ENCODE measurements at regions not wholly inside any gene's neighbourhood (a gene's known extent, or its start where the extent isn't known, plus 50 kb on each side); places are given as distances from the start of the nearest gene placed in this dataset.

GRCh38 chr10:108894402-108895301, 1028.7 kb downstream of the XPNPEP1 start:
- WGBS = 86% methylated on average over 8 of the region's 8 CpGs
- TF ChIP-seq EGR1 (IDR thresholded peaks at IDR 0.05; ENCODE audit: low read depth in 2 of 2) (no peak), HNF4A (conservative IDR thresholded peaks at IDR 0.05) (no peak), ATF3 (IDR thresholded peaks at IDR 0.05) (no peak), FOXA1 (IDR thresholded peaks at IDR 0.05) (no peak), ZBTB33 (IDR thresholded peaks at IDR 0.05) (no peak), JUND (IDR thresholded peaks at IDR 0.05) (no peak), YY1 (IDR thresholded peaks at IDR 0.05) (no peak), NR2F2 (IDR thresholded peaks at IDR 0.05) (no peak), TAF1 (conservative IDR thresholded peaks at IDR 0.05) (no peak), SP1 (IDR thresholded peaks at IDR 0.05) (no peak), GABPA (IDR thresholded peaks at IDR 0.05 in 1 of 2, conservative IDR thresholded peaks at IDR 0.05 in 1 of 2) (no peak), RXRA (IDR thresholded peaks at IDR 0.05) (no peak), FOXA2 (IDR thresholded peaks at IDR 0.05) (no peak), REST (IDR thresholded peaks at IDR 0.05) (no peak), CTCF (IDR thresholded peaks at IDR 0.05; ENCODE audit: low read depth, low read length, missing input control) (no peak), MAX (IDR thresholded peaks at IDR 0.05) (no peak), HNF4G (IDR thresholded peaks at IDR 0.05) (no peak), RAD21 (IDR thresholded peaks at IDR 0.05) (no peak)
- H3K4me1 ChIP-seq (ENCODE audit: control insufficient read depth in 4 of 4, insufficient read depth in 4 of 4, low read length in 3 of 4) = no peaks in the 10 kb centered on the region

More at GRCh38 chr10:108894402-108895301, 1028.7 kb downstream of the XPNPEP1 start:
- H3K27ac ChIP-seq (ENCODE audit: low read depth in 1 of 2, low read length in 2 of 2) = no peak overlapping the region
- no peaks in the 10 kb centered on the region for H3K36me3 ChIP-seq (ENCODE audit: control insufficient read depth in 4 of 4, insufficient read depth in 3 of 4, low read depth in 1 of 4, low read length in 3 of 4)
- H3K9ac ChIP-seq (ENCODE audit: low read depth in 1 of 2, low read length in 2 of 2) = no peak overlapping the region
- no peaks in the 10 kb centered on the region for H3K27me3 ChIP-seq (ENCODE audit: control insufficient read depth in 4 of 4, insufficient read depth in 4 of 4, low read length in 3 of 4)
- H3K9me3 ChIP-seq (ENCODE audit: control insufficient read depth in 4 of 4, low read length in 3 of 4) = no peaks in the 10 kb centered on the region
- no peak for DNase-seq (ENCODE audit: low spot score)
- no peak overlapping the region for H3K4me3 ChIP-seq (ENCODE audit: low read depth in 1 of 3, low read length in 3 of 3)

Measured in liver (tissue), 8 donors.